Parathyroid adenoma (tissue), 2 donors: ENCODE measurements at regions not wholly inside any gene's neighbourhood (a gene's known extent, or its start where the extent isn't known, plus 50 kb on each side); places are given as distances from the start of the nearest gene placed in this dataset.
"Not testable (repeated sequence)": the region's sequence is repeated elsewhere in the genome, so short reads cannot be mapped to it uniquely, and the experiment has no call there.

ENCODE experiments used
- H2AFZ ChIP-seq: fragments of 300-600 bp; sonication (generic); one replicate; pipeline ENCODE4 v1.7.0; 2017; ENCODE audit warnings: antibody characterized with exemption, mild to moderate bottlenecking
- H3K27ac ChIP-seq: fragments of 300-600 bp; sonication (generic); one replicate; pipeline ENCODE4 v1.7.0; 2017
- H3K27me3 ChIP-seq: fragments of 300-600 bp; sonication (generic); one replicate; pipeline ENCODE4 v1.7.0; 2017; ENCODE audit warnings: low read length; ENCODE audit not compliant: control insufficient read depth, insufficient read depth
- H3K36me3 ChIP-seq: fragments of 300-600 bp; sonication (generic); one replicate; pipeline ENCODE4 v1.7.0; 2017; ENCODE audit warnings: low read length; ENCODE audit not compliant: control insufficient read depth, insufficient read depth
- H3K4me1 ChIP-seq: fragments of 300-600 bp; sonication (generic); one replicate; pipeline ENCODE4 v1.7.0; 2017; ENCODE audit warnings: control low read depth
- H3K4me2 ChIP-seq: fragments of 300-600 bp; sonication (generic); one replicate; pipeline ENCODE4 v1.7.0; 2017; ENCODE audit warnings: low read length
- H3K4me3 ChIP-seq: fragments of 300-600 bp; sonication (generic); one replicate; pipeline ENCODE4 v1.7.0; 2017; ENCODE audit warnings: low read depth, low read length
- H3K79me2 ChIP-seq: fragments of 300-600 bp; sonication (generic); one replicate; pipeline ENCODE4 v1.7.0; 2017; ENCODE audit warnings: control low read depth
- H3K9ac ChIP-seq: fragments of 300-600 bp; sonication (generic); one replicate; pipeline ENCODE4 v1.7.0; 2017; ENCODE audit warnings: mild to moderate bottlenecking
- H3K9me3 ChIP-seq: fragments of 300-600 bp; sonication (generic); one replicate; pipeline ENCODE4 v1.7.0; 2017; ENCODE audit warnings: low read length; ENCODE audit not compliant: control insufficient read depth
- CTCF ChIP-seq: fragments of 300-600 bp; sonication (generic); IDR thresholded peaks from one replicate; pipeline ENCODE4 v1.7.0; 2017; ENCODE audit warnings: antibody characterized with exemption, mild to moderate bottlenecking
- donor health status: primary hyperparathyroidism.

- H3K9me3 ChIP-seq, result no peaks in the 10 kb centered on the region
- no peak overlapping the region for H3K4me2 ChIP-seq
- H3K4me3 ChIP-seq, result no peak overlapping the region
- H2AFZ ChIP-seq, result no peak overlapping the region
- no peaks in the 10 kb centered on the region for H3K36me3 ChIP-seq
- H3K9ac ChIP-seq, result no peak overlapping the region
- no peak overlapping the region for H3K27ac ChIP-seq
- TF ChIP-seq CTCF, result no peak
- H3K27me3 ChIP-seq, result no peaks in the 10 kb centered on the region
- no peaks in the 10 kb centered on the region for H3K79me2 ChIP-seq
- no peaks in the 10 kb centered on the region for H3K4me1 ChIP-seq
Measured at GRCh38 chr13:50617134-50617721, 226.3 kb downstream of the DLEU7 start.

- Histone ChIP-seq H3K9ac (no peak overlapping the region), H2AFZ (no peak overlapping the region), H3K36me3 (no peaks in the 10 kb centered on the region), H3K4me2 (no peak overlapping the region), H3K4me3 (no peak overlapping the region), H3K9me3 (no peaks in the 10 kb centered on the region), H3K4me1 (no peaks in the 10 kb centered on the region), H3K27me3 (no peaks in the 10 kb centered on the region), H3K79me2 (no peaks in the 10 kb centered on the region), H3K27ac (no peak overlapping the region)
- TF ChIP-seq CTCF, result no peak
Measured at GRCh38 chr13:50618206-50618605, 225.3 kb downstream of the DLEU7 start.

- no peaks in the 10 kb centered on the region for H3K9me3 ChIP-seq
- no peaks in the 10 kb centered on the region for H3K36me3 ChIP-seq
- no peak overlapping the region for H2AFZ ChIP-seq
- no peak overlapping the region for H3K4me2 ChIP-seq
- H3K9ac ChIP-seq, result no peak overlapping the region
- H3K79me2 ChIP-seq, result no peaks in the 10 kb centered on the region
- no peak overlapping the region for H3K4me3 ChIP-seq
- TF ChIP-seq CTCF, result no peak
- H3K4me1 ChIP-seq, result no peaks in the 10 kb centered on the region
- H3K27me3 ChIP-seq, result no peaks in the 10 kb centered on the region
- no peak overlapping the region for H3K27ac ChIP-seq
Measured at GRCh38 chr13:50626101-50626547, 217.4 kb downstream of the DLEU7 start.

GRCh38 chr13:50627111-50627510, 216.4 kb downstream of the DLEU7 start:
- H3K4me1 ChIP-seq, result no peaks in the 10 kb centered on the region

GRCh38 chr13:50628512-50628911, 215.0 kb downstream of the DLEU7 start:
- H3K36me3 ChIP-seq, H3K79me2 ChIP-seq, H3K4me3 ChIP-seq, H3K27ac ChIP-seq, H2AFZ ChIP-seq, H3K9me3 ChIP-seq, H3K9ac ChIP-seq, H3K4me2 ChIP-seq, H3K4me1 ChIP-seq, H3K27me3 ChIP-seq: not testable (repeated sequence)

More at GRCh38 chr13:50627111-50627510, 216.4 kb downstream of the DLEU7 start:
- no peak for TF ChIP-seq CTCF
- no peak overlapping the region for H3K4me3 ChIP-seq
- H3K4me2 ChIP-seq, result no peak overlapping the region
- H3K27me3 ChIP-seq, result no peaks in the 10 kb centered on the region
- H3K79me2 ChIP-seq, result no peaks in the 10 kb centered on the region
- no peak overlapping the region for H3K27ac ChIP-seq
- H3K9ac ChIP-seq, result no peak overlapping the region
- no peak overlapping the region for H2AFZ ChIP-seq
- H3K9me3 ChIP-seq, result no peaks in the 10 kb centered on the region
- no peaks in the 10 kb centered on the region for H3K36me3 ChIP-seq
